HepG2 (cell line): ENCODE measurements at regions not wholly inside any gene's neighbourhood (a gene's known extent, or its start where the extent isn't known, plus 50 kb on each side); places are given as distances from the start of the nearest gene placed in this dataset.

Experiments used
- ATAC-seq: fragments of 200-7000 bp; cut with Tn5 transposase; 3 replicates; pipeline ENCODE4 v1.9.1; 2020; ENCODE audit warnings: mild to moderate bottlenecking, moderate library complexity
- BruUV-seq: library from RNA; stranded (reverse); fragments of 400-500 nt; replicated peaks from 2 replicates; lab custom pipeline; 2021; lab: Mats Ljungman, UMichigan
- CTCF ChIA-PET: fragments of 300-600 bp; formaldehyde crosslinking; extraction: SDS; loops from one replicate; lab custom pipeline; 2021; ENCODE audit warnings: low total read pairs, inconsistent platforms, low intra/inter-chr PET ratio; lab: Yijun Ruan, JAX
- POLR2A ChIA-PET: fragments of 350-600 bp; sonication (Branson Sonifier 250); formaldehyde crosslinking; loops from one replicate; lab custom pipeline; 2020; ENCODE audit warnings: antibody characterized with exemption, inconsistent platforms; lab: Yijun Ruan, JAX
- DNase-seq: peaks from one replicate; pipeline ENCODE4 v3.0.0-alpha.2; 2015; ENCODE audit warnings: low spot score
- FAIRE-seq: peaks from 3 replicates; lab custom pipeline; 2011; peaks lifted over from hg19 to GRCh38; lab: Jason Lieb, UNC
- H2AFZ ChIP-seq: one replicate; pipeline ENCODE4 v1.6.1; 2011; ENCODE audit warnings: low read length, inconsistent platforms
- H3K27ac ChIP-seq: fragments of 300-600 bp; 3 replicates; pipeline ENCODE4 v1.8.0; 2011; ENCODE audit warnings: mixed run types, mild to moderate bottlenecking, mixed read lengths, low read length, inconsistent platforms; ENCODE audit not compliant: insufficient read depth; ENCODE audit errors: extremely low read length
- H3K27me3 ChIP-seq, 2 experiments: fragments of 200-600 bp in 1 of 2; 2 replicates in 1 of 2; 3 replicates in 1 of 2; pipeline versions ENCODE4 v1.6.0 to v1.8.0; 2011; ENCODE audit warnings: low read length in 2 of 2, mild to moderate bottlenecking in 2 of 2, moderate library complexity in 2 of 2, inconsistent platforms in 1 of 2; ENCODE audit not compliant: insufficient read depth in 2 of 2, control insufficient read depth in 1 of 2
- H3K36me3 ChIP-seq, 2 experiments: fragments of 200-600 bp in 1 of 2; replicated peaks in 1 of 2; 2 replicates in 1 of 2; 3 replicates in 1 of 2; pipeline versions ENCODE4 v1.5.1 to v1.8.0; 2011; ENCODE audit warnings: low read length in 2 of 2, inconsistent platforms in 1 of 2; ENCODE audit not compliant: insufficient read depth in 2 of 2, control insufficient read depth in 1 of 2
- H3K4me1 ChIP-seq: 2 replicates; pipeline ENCODE4 v1.5.1; 2012; ENCODE audit warnings: low read length, inconsistent platforms; ENCODE audit not compliant: insufficient read depth
- H3K4me2 ChIP-seq: 2 replicates; pipeline ENCODE4 v1.6.0; 2011; ENCODE audit warnings: low read depth, low read length, inconsistent platforms
- H3K4me3 ChIP-seq, 3 experiments: fragments of 200-600 bp in 1 of 3; sonication (generic), shearing (Covaris generic) in 1 of 3; replicated peaks in 1 of 3; 2 replicates each; pipeline ENCODE4 v1.5.1; 2011 to 2016; ENCODE audit warnings: low read length in 3 of 3, inconsistent platforms in 2 of 3, low read depth in 2 of 3, mild to moderate bottlenecking in 2 of 3, control low read depth in 1 of 3, mixed read lengths in 1 of 3; ENCODE audit not compliant: insufficient read depth in 1 of 3
- H3K79me2 ChIP-seq: one replicate; pipeline ENCODE4 v1.6.1; 2011; ENCODE audit warnings: low read length, inconsistent platforms; ENCODE audit not compliant: insufficient read depth
- H3K9ac ChIP-seq: 2 replicates; pipeline ENCODE4 v1.6.0; 2011; ENCODE audit warnings: mild to moderate bottlenecking, low read depth, low read length, inconsistent platforms; ENCODE audit not compliant: insufficient read depth
- H3K9me3 ChIP-seq: 2 replicates; pipeline ENCODE4 v1.5.1; 2012; ENCODE audit warnings: mild to moderate bottlenecking, low read length
- H4K20me1 ChIP-seq: 2 replicates; pipeline ENCODE4 v1.6.0; 2011; ENCODE audit warnings: inconsistent platforms, mild to moderate bottlenecking, low read length, moderate library complexity; ENCODE audit not compliant: insufficient read depth
- CCAR2 ChIP-seq: fragments of 200-400 bp; formaldehyde crosslinking; optimal IDR thresholded peaks from 2 replicates; pipeline ENCODE3; 2018; ENCODE audit warnings: low read depth, mild to moderate bottlenecking, low read length, moderate library complexity
- NFAT5 ChIP-seq: sonication (generic); formaldehyde crosslinking; IDR thresholded peaks from 2 replicates; pipeline ENCODE4 v1.4.0; 2020; ENCODE audit warnings: missing genetic modification reagents
- SKIL ChIP-seq: sonication (generic); formaldehyde crosslinking; IDR thresholded peaks from 2 replicates; pipeline ENCODE4 v1.8.0; 2022; ENCODE audit warnings: missing genetic modification reagents, mild to moderate bottlenecking, moderate library complexity, borderline replicate concordance
- ZBTB25 ChIP-seq: IDR thresholded peaks from 2 replicates; pipeline ENCODE4 v1.6.1; 2018; ENCODE audit warnings: missing genetic modification reagents
- ZC3H13 ChIP-seq: sonication (generic); formaldehyde crosslinking; IDR thresholded peaks from 2 replicates; pipeline ENCODE4 v1.8.1; 2023; ENCODE audit warnings: mild to moderate bottlenecking, missing genetic modification reagents, moderate library complexity
- ZFP82 ChIP-seq: sonication (generic); formaldehyde crosslinking; IDR thresholded peaks from 2 replicates; pipeline ENCODE4 v1.5.1; 2020; ENCODE audit warnings: mild to moderate bottlenecking, missing genetic modification reagents, borderline replicate concordance
- ZMAT5 ChIP-seq: sonication (generic); formaldehyde crosslinking; IDR thresholded peaks from 2 replicates; pipeline ENCODE4 v1.5.0; 2020; ENCODE audit warnings: mild to moderate bottlenecking, low read depth, missing genetic modification reagents, borderline replicate concordance
- ZNF10 ChIP-seq: sonication (generic); formaldehyde crosslinking; IDR thresholded peaks from 2 replicates; pipeline ENCODE4 v1.4.0; 2020; ENCODE audit warnings: mild to moderate bottlenecking, low read depth, missing genetic modification reagents, borderline replicate concordance
- ZNF484 ChIP-seq: sonication (generic); formaldehyde crosslinking; IDR thresholded peaks from 2 replicates; pipeline ENCODE4 v1.5.1; 2020; ENCODE audit warnings: mild to moderate bottlenecking, low read depth, missing genetic modification reagents, borderline replicate concordance
- ZNF672 ChIP-seq: sonication (generic); formaldehyde crosslinking; IDR thresholded peaks from 2 replicates; pipeline ENCODE4 v1.8.1; 2022; ENCODE audit warnings: missing genetic modification reagents
- WGBS: methylation state at CpG from one replicate; pipeline ENCODE4 v1.1.6; 2017; ENCODE audit warnings: low lambda C conversion rate; 5-methylcytosine and 5-hydroxymethylcytosine counted together
- in situ Hi-C: cut with HindIII; loops from 2 replicates; pipeline ENCODE4 v1.10.0; 2017; ENCODE audit warnings: low pct_unique_long_range_greater_than_20kb; ENCODE audit not compliant: extremely low pct_ligation_motif_present
- intact Hi-C: fragments of 100-400 bp; cut with micrococcal nuclease; formaldehyde crosslinking; loops from one replicate; pipeline ENCODE4 v1.10.0; 2022; ENCODE audit not compliant: unreplicated experiment

- no peak for FAIRE-seq
- intact Hi-C loops, result no loop called here
- TF ChIP-seq NFAT5 (CRISPR knock-in tag) (no peak), ZMAT5 (CRISPR knock-in tag) (no peak), ZNF10 (CRISPR knock-in tag) (no peak), ZBTB25 (CRISPR knock-in tag) (no peak), ZNF672 (no peak), SKIL (CRISPR knock-in tag) (no peak), ZC3H13 (CRISPR knock-in tag) (no peak), ZNF484 (CRISPR knock-in tag) (no peak), ZFP82 (CRISPR knock-in tag) (no peak), CCAR2 (no peak)
Measured at GRCh38 chr4:124958847-124959246, 246.3 kb upstream of the ANKRD50 start.

More at GRCh38 chr4:124958847-124959246, 246.3 kb upstream of the ANKRD50 start:
- ATAC-seq (no peak), DNase-seq (no peak)
- Histone ChIP-seq H3K36me3 (no peaks in the 10 kb centered on the region), H4K20me1 (no peaks in the 10 kb centered on the region), H2AFZ (no peak overlapping the region), H3K4me1 (no peaks in the 10 kb centered on the region), H3K27me3 (no peaks in the 10 kb centered on the region), H3K4me3 (no peak overlapping the region), H3K4me2 (no peak overlapping the region), H3K79me2 (no peaks in the 10 kb centered on the region), H3K27ac (no peak overlapping the region), H3K9ac (no peak overlapping the region), H3K9me3 (peaks cover 28% of the 10 kb centered on the region)
- POLR2A ChIA-PET, result no interaction called here
- CTCF ChIA-PET, result no interaction called here
- WGBS, result 0% methylated on average over 1 of the region's 1 CpG
- in situ Hi-C loops, result no loop called here
- no TSS peak for BruUV-seq
